ENCODE measurements at regions not wholly inside any gene's neighbourhood (a gene's known extent, or its start where the extent isn't known, plus 50 kb on each side); places are given as distances from the start of the nearest gene placed in this dataset.

DNA sequence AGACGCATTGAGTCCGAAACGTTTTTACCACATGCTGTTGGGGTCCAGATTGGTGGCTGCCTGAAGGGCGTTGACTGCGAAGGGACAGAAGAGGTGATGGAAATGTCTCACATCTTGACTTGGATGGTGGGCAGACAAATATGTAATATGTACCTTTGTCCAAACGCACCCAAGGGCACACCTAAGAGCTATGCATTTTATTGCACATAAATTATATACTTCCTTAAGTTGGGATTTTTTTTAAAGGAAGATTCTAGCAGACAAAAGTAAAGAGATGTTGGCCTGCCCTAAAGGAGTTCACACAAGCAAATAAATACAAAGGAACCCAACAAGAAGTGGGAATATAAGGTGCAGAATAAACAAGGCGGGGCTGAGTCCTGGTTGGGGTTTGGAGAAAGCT, 91.1 kb upstream of the TBL1X start:
- H3K4me3 ChIP-seq, result no peak overlapping the region
- H3K27ac ChIP-seq (ENCODE audit: control insufficient read depth, insufficient read depth), result no peak overlapping the region
- intact Hi-C loops (cut with micrococcal nuclease; ENCODE audit: unreplicated experiment), result no loop called here
- H4K20me1 ChIP-seq (ENCODE audit: control insufficient read depth, insufficient read depth), result no peaks in the 10 kb centered on the region
- H3K9me3 ChIP-seq (replicated peaks; ENCODE audit: control insufficient read depth, insufficient read depth, low read length), result no peaks in the 10 kb centered on the region
- ChIA-PET SMC1A (ENCODE audit: uncharacterized antibody, unreplicated experiment) (no interaction called here), RAD21 (ENCODE audit: unreplicated experiment) (no interaction called here), CTCF (no interaction called here), POLR2A (no interaction called here)
- WGBS (ENCODE audit: insufficient coverage, insufficient replicate concordance, low lambda C conversion rate, missing lambda C conversion rate), result 66% methylated on average over 7 of the region's 7 CpGs
- no peak overlapping the region for H3K4me2 ChIP-seq (ENCODE audit: control insufficient read depth, insufficient read depth)
- no peaks in the 10 kb centered on the region for H3K36me3 ChIP-seq (ENCODE audit: control insufficient read depth in 2 of 2, insufficient read depth in 2 of 2, low read length in 1 of 2)
- H3K27me3 ChIP-seq (replicated peaks in 1 of 2; ENCODE audit: control insufficient read depth in 2 of 2, insufficient read depth in 2 of 2, low read length in 1 of 2), result no peaks in the 10 kb centered on the region
- H3K79me2 ChIP-seq (ENCODE audit: control insufficient read depth, insufficient read depth, low read length), result no peaks in the 10 kb centered on the region
- BruUV-seq (replicated peaks), result no TSS peak
- no peak overlapping the region for H3K9ac ChIP-seq (ENCODE audit: control insufficient read depth, insufficient read depth, low read length)
- no peak for DNase-seq (ENCODE audit: low read depth, low spot score)
- in situ Hi-C loops (cut with MboI), result no loop called here
- H3K4me1 ChIP-seq (ENCODE audit: control insufficient read depth, insufficient read depth, low read length), result no peaks in the 10 kb centered on the region
- no peak for FAIRE-seq
- no peak for TF ChIP-seq RB1 (IDR thresholded peaks at IDR 0.05; ENCODE audit: borderline replicate concordance)
- TF ChIP-seq LARP7 (IDR thresholded peaks at IDR 0.05), result no peak
- no peak for TF ChIP-seq YBX1 (IDR thresholded peaks at IDR 0.05)
- TF ChIP-seq, protein P1, sequence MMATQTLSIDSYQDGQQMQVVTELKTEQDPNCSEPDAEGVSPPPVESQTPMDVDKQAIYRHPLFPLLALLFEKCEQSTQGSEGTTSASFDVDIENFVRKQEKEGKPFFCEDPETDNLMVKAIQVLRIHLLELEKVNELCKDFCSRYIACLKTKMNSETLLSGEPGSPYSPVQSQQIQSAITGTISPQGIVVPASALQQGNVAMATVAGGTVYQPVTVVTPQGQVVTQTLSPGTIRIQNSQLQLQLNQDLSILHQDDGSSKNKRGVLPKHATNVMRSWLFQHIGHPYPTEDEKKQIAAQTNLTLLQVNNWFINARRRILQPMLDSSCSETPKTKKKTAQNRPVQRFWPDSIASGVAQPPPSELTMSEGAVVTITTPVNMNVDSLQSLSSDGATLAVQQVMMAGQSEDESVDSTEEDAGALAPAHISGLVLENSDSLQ (IDR thresholded peaks at IDR 0.05), result no peak
- TF ChIP-seq, protein P2, sequence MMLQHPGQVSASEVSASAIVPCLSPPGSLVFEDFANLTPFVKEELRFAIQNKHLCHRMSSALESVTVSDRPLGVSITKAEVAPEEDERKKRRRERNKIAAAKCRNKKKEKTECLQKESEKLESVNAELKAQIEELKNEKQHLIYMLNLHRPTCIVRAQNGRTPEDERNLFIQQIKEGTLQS (IDR thresholded peaks at IDR 0.05; ENCODE audit: borderline replicate concordance, extremely low read depth, low read depth, low read length), result no peak
- TF ChIP-seq KLF5 (IDR thresholded peaks at IDR 0.05; ENCODE audit: partially characterized antibody), result no peak
- TF ChIP-seq SREBF1 (IDR thresholded peaks at IDR 0.05; ENCODE audit: low read length), result no peak
- TF ChIP-seq RCOR1 (conservative IDR thresholded peaks at IDR 0.05; ENCODE audit: low read depth, low read length), result no peak
- no peak for TF ChIP-seq ATF7 (IDR thresholded peaks at IDR 0.05; ENCODE audit: low read depth)
- TF ChIP-seq ETV6 (conservative IDR thresholded peaks at IDR 0.05 in 1 of 2, IDR thresholded peaks at IDR 0.05 in 1 of 2; ENCODE audit: borderline replicate concordance in 1 of 2, low read depth in 1 of 2), result no peak
- TF ChIP-seq, protein P3, sequence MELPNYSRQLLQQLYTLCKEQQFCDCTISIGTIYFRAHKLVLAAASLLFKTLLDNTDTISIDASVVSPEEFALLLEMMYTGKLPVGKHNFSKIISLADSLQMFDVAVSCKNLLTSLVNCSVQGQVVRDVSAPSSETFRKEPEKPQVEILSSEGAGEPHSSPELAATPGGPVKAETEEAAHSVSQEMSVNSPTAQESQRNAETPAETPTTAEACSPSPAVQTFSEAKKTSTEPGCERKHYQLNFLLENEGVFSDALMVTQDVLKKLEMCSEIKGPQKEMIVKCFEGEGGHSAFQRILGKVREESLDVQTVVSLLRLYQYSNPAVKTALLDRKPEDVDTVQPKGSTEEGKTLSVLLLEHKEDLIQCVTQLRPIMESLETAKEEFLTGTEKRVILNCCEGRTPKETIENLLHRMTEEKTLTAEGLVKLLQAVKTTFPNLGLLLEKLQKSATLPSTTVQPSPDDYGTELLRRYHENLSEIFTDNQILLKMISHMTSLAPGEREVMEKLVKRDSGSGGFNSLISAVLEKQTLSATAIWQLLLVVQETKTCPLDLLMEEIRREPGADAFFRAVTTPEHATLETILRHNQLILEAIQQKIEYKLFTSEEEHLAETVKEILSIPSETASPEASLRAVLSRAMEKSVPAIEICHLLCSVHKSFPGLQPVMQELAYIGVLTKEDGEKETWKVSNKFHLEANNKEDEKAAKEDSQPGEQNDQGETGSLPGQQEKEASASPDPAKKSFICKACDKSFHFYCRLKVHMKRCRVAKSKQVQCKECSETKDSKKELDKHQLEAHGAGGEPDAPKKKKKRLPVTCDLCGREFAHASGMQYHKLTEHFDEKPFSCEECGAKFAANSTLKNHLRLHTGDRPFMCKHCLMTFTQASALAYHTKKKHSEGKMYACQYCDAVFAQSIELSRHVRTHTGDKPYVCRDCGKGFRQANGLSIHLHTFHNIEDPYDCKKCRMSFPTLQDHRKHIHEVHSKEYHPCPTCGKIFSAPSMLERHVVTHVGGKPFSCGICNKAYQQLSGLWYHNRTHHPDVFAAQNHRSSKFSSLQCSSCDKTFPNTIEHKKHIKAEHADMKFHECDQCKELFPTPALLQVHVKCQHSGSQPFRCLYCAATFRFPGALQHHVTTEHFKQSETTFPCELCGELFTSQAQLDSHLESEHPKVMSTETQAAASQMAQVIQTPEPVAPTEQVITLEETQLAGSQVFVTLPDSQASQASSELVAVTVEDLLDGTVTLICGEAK (IDR thresholded peaks at IDR 0.05; ENCODE audit: borderline replicate concordance), result no peak
- TF ChIP-seq GABPA (IDR thresholded peaks at IDR 0.05; ENCODE audit: low read depth), result no peak
- no peak for TF ChIP-seq BMI1 (IDR thresholded peaks at IDR 0.05; ENCODE audit: borderline replicate concordance)
- TF ChIP-seq JUNB (IDR thresholded peaks at IDR 0.05), result no peak
- TF ChIP-seq ZNF274 (IDR thresholded peaks at IDR 0.05; ENCODE audit: insufficient read depth, insufficient read length), result no peak
- no peak overlapping the region for H2AFZ ChIP-seq (ENCODE audit: control insufficient read depth, low read depth, low read length)
- ATAC-seq, result no peak

All from GM12878 (cell line).